ENCODE measurements at regions not wholly inside any gene's neighbourhood (a gene's known extent, or its start where the extent isn't known, plus 50 kb on each side); places are given as distances from the start of the nearest gene placed in this dataset.

- no peak for TF ChIP-seq CTCF (IDR thresholded peaks at IDR 0.05; ENCODE audit: extremely low read depth, insufficient read depth, missing control alignments)
- in situ Hi-C loops (cut with MboI; ENCODE audit: low pct_unique_long_range_greater_than_20kb, low sequenced_read_pairs, unreplicated experiment) = no loop called here
- no peak for DNase-seq (ENCODE audit: low spot score)
Measured at GRCh38 chr13:87355451-87355850, 315.7 kb upstream of the SLITRK5 start.

GRCh38 chr13:87356314-87356713 lies 314.9 kb upstream of the SLITRK5 start:
- DNase-seq (ENCODE audit: low spot score) = no peak
- no peak for TF ChIP-seq CTCF (IDR thresholded peaks at IDR 0.05; ENCODE audit: extremely low read depth, insufficient read depth, missing control alignments)
- in situ Hi-C loops (cut with MboI; ENCODE audit: low pct_unique_long_range_greater_than_20kb, low sequenced_read_pairs, unreplicated experiment) = no loop called here

- TF ChIP-seq CTCF (IDR thresholded peaks at IDR 0.05; ENCODE audit: extremely low read depth, insufficient read depth, missing control alignments) = no peak
- no peak for DNase-seq (ENCODE audit: low spot score)
- in situ Hi-C loops (cut with MboI; ENCODE audit: low pct_unique_long_range_greater_than_20kb, low sequenced_read_pairs, unreplicated experiment) = no loop called here
Measured at GRCh38 chr13:87358319-87358718, 312.9 kb upstream of the SLITRK5 start.

DNA sequence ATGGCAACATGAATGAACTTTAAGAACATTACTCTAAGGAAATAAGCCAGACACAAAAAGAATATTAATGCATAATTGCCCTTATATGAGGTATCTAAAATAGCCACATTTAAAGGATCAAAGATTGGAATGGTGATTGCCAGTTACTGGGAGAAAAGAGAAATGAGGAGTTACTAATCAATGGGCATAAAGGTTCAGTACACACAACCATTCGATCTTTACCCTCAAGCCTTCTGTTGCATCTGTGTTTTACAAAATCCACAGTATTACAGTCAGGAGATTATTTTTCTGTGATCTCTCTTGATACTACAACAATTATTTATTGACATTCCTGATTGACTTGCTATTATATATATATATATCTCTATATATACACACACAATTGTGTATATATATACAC lies 310.0 kb upstream of the SLITRK5 start:
- in situ Hi-C loops (cut with MboI; ENCODE audit: low pct_unique_long_range_greater_than_20kb, low sequenced_read_pairs, unreplicated experiment) = no loop called here
- TF ChIP-seq CTCF (IDR thresholded peaks at IDR 0.05; ENCODE audit: extremely low read depth, insufficient read depth, missing control alignments) = no peak

DNA sequence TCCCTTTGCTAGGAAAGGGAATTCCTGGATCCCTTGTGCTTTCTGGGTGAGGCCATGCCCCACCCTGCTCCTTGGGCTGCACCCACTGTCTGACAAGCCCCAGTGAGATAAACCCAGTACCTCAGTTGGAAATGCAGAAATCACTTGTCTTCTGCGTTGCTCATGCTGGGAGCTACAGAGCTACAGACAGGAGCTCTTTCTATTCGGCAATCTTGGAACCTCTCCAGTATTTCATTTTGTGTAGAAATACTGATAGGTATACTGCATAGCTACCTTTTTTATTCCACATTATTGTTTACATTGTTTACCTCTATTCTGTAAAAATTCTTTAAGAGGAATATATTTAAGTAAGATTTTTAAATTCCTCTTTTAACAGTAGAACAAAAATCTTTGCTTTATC lies 302.5 kb upstream of the SLITRK5 start:
- in situ Hi-C loops (cut with MboI; ENCODE audit: low pct_unique_long_range_greater_than_20kb, low sequenced_read_pairs, unreplicated experiment) = no loop called here
- no peak for DNase-seq (ENCODE audit: low spot score)
- TF ChIP-seq CTCF (IDR thresholded peaks at IDR 0.05; ENCODE audit: extremely low read depth, insufficient read depth, missing control alignments) = no peak

More for the DNA sequence above, 310.0 kb upstream of the SLITRK5 start:
- DNase-seq (ENCODE audit: low spot score) = no peak

GRCh38 chr13:87376081-87376480 lies 295.1 kb upstream of the SLITRK5 start:
- DNase-seq (ENCODE audit: low spot score) = no peak
- in situ Hi-C loops (cut with MboI; ENCODE audit: low pct_unique_long_range_greater_than_20kb, low sequenced_read_pairs, unreplicated experiment) = no loop called here
- TF ChIP-seq CTCF (IDR thresholded peaks at IDR 0.05; ENCODE audit: extremely low read depth, insufficient read depth, missing control alignments) = no peak

GRCh38 chr13:87384099-87384498 lies 287.1 kb upstream of the SLITRK5 start:
- TF ChIP-seq CTCF (IDR thresholded peaks at IDR 0.05; ENCODE audit: extremely low read depth, insufficient read depth, missing control alignments) = no peak
- in situ Hi-C loops (cut with MboI; ENCODE audit: low pct_unique_long_range_greater_than_20kb, low sequenced_read_pairs, unreplicated experiment) = no loop called here
- no peak for DNase-seq (ENCODE audit: low spot score)

Measured in GM13977 (cell line).